Mesenchymal stem cell (in vitro differentiated cells and primary cell): ENCODE measurements at regions not wholly inside any gene's neighbourhood (a gene's known extent, or its start where the extent isn't known, plus 50 kb on each side); places are given as distances from the start of the nearest gene placed in this dataset.

ENCODE experiments used
- DNase-seq: peaks from one replicate; pipeline ENCODE4 v3.0.0-alpha.2; 2013
- H2AFZ ChIP-seq: one replicate; pipeline ENCODE4 v1.6.1; 2013; ENCODE audit warnings: low read depth, mild to moderate bottlenecking, control low read depth, inconsistent platforms, low read length, moderate library complexity
- H2AK5ac ChIP-seq: 2 replicates; pipeline ENCODE4 v1.6.1; 2013; ENCODE audit warnings: low read length, moderate library complexity, mild to moderate bottlenecking, inconsistent platforms; ENCODE audit not compliant: severe bottlenecking
- H2BK120ac ChIP-seq: one replicate; pipeline ENCODE4 v1.6.1; 2013; ENCODE audit warnings: low read depth, mild to moderate bottlenecking, inconsistent platforms, low read length, moderate library complexity
- H2BK12ac ChIP-seq, 2 experiments: one replicate each; pipeline ENCODE4 v1.6.1; 2013; ENCODE audit warnings: inconsistent platforms in 2 of 2, low read length in 2 of 2, mild to moderate bottlenecking in 2 of 2, moderate library complexity in 2 of 2, control low read depth in 1 of 2
- H2BK15ac ChIP-seq: one replicate; pipeline ENCODE4 v1.6.1; 2013; ENCODE audit warnings: mild to moderate bottlenecking, low read depth, inconsistent platforms; ENCODE audit not compliant: poor library complexity, severe bottlenecking
- H2BK5ac ChIP-seq: 2 replicates; pipeline ENCODE4 v1.6.1; 2013; ENCODE audit warnings: low read depth, mild to moderate bottlenecking, low read length, control low read depth, inconsistent platforms; ENCODE audit not compliant: poor library complexity, severe bottlenecking
- H3K14ac ChIP-seq, 2 experiments: one replicate each; pipeline ENCODE4 v1.6.1; 2013; ENCODE audit warnings: inconsistent platforms in 2 of 2, low read length in 2 of 2, control low read depth in 1 of 2, mild to moderate bottlenecking in 1 of 2, moderate library complexity in 1 of 2
- H3K18ac ChIP-seq, 2 experiments: one replicate each; pipeline ENCODE4 v1.6.1; 2013; ENCODE audit warnings: inconsistent platforms in 2 of 2, low read length in 2 of 2, control low read depth in 1 of 2, low read depth in 1 of 2, mild to moderate bottlenecking in 1 of 2
- H3K23ac ChIP-seq, 2 experiments: one replicate each; pipeline ENCODE4 v1.6.1; 2013; ENCODE audit warnings: inconsistent platforms in 2 of 2, low read length in 2 of 2, mild to moderate bottlenecking in 2 of 2, moderate library complexity in 2 of 2, control low read depth in 1 of 2
- H3K27ac ChIP-seq: 2 replicates; pipeline ENCODE4 v1.5.1; 2013; ENCODE audit warnings: mild to moderate bottlenecking, moderate library complexity, low read length, control low read depth, inconsistent platforms; ENCODE audit not compliant: poor library complexity, severe bottlenecking
- H3K27me3 ChIP-seq, 2 experiments: 2 replicates each; pipeline versions ENCODE4 v1.6.1 to v1.7.0; 2013; ENCODE audit warnings: low read length in 2 of 2, mild to moderate bottlenecking in 2 of 2, moderate library complexity in 2 of 2, control low read depth in 1 of 2, inconsistent platforms in 1 of 2; ENCODE audit not compliant: control insufficient read depth in 1 of 2, insufficient read depth in 1 of 2
- H3K36me3 ChIP-seq, 2 experiments: 2 replicates each; pipeline versions ENCODE4 v1.6.1 to v1.7.0; 2013; ENCODE audit warnings: low read length in 2 of 2, control low read depth in 1 of 2, inconsistent platforms in 1 of 2, low read depth in 1 of 2, mild to moderate bottlenecking in 1 of 2; ENCODE audit not compliant: insufficient read depth in 2 of 2, control insufficient read depth in 1 of 2
- H3K4ac ChIP-seq, 2 experiments: one replicate each; pipeline ENCODE4 v1.6.1; 2013; ENCODE audit warnings: inconsistent platforms in 2 of 2, low read length in 2 of 2, mild to moderate bottlenecking in 2 of 2, moderate library complexity in 2 of 2, control low read depth in 1 of 2, low read depth in 1 of 2
- H3K4me1 ChIP-seq: 2 replicates; pipeline ENCODE4 v1.6.1; 2013; ENCODE audit warnings: low read depth, low read length, control low read depth; ENCODE audit not compliant: control insufficient read depth, insufficient read depth
- H3K4me2 ChIP-seq: 2 replicates; pipeline ENCODE4 v1.6.1; 2013; ENCODE audit warnings: low read length, mild to moderate bottlenecking, inconsistent platforms; ENCODE audit not compliant: poor library complexity, severe bottlenecking
- H3K4me3 ChIP-seq, 2 experiments: 2 replicates each; pipeline versions ENCODE4 v1.5.1 to v1.7.0; 2013; ENCODE audit warnings: low read length in 2 of 2, mild to moderate bottlenecking in 2 of 2, control low read depth in 1 of 2, low read depth in 1 of 2; ENCODE audit not compliant: insufficient read depth in 1 of 2
- H3K79me1 ChIP-seq: replicated peaks from 2 replicates; pipeline ENCODE4 v1.6.1; 2013; ENCODE audit warnings: mild to moderate bottlenecking, control low read depth, low read length, inconsistent platforms; ENCODE audit not compliant: poor library complexity, severe bottlenecking
- H3K9ac ChIP-seq: 2 replicates; pipeline ENCODE4 v1.7.0; 2013; ENCODE audit warnings: mild to moderate bottlenecking, low read length, moderate library complexity
- H3K9me3 ChIP-seq: 2 replicates; pipeline ENCODE4 v1.7.0; 2013; ENCODE audit warnings: mild to moderate bottlenecking, low read length; ENCODE audit not compliant: control insufficient read depth
- H4K8ac ChIP-seq: one replicate; pipeline ENCODE4 v1.6.1; 2013; ENCODE audit warnings: inconsistent platforms, mild to moderate bottlenecking, low read length, moderate library complexity
- H4K91ac ChIP-seq: one replicate; pipeline ENCODE4 v1.6.1; 2013; ENCODE audit warnings: mild to moderate bottlenecking, low read length, inconsistent platforms
- WGBS: methylation state at CpG from one replicate; pipeline ENCODE4 v1.1.7; 2013; ENCODE audit warnings: mixed read lengths; 5-methylcytosine and 5-hydroxymethylcytosine counted together

GRCh38 chr7:10211861-10212260, 761.8 kb upstream of the PHF14 start:
- DNase-seq: no peak

GRCh38 chr7:10212649-10213048, 761.0 kb upstream of the PHF14 start:
- H2BK120ac ChIP-seq: no peak overlapping the region
- no peak overlapping the region for H3K4me2 ChIP-seq
- no peak overlapping the region for H2BK15ac ChIP-seq
- no peaks in the 10 kb centered on the region for H3K79me1 ChIP-seq
- no peak overlapping the region for H3K4ac ChIP-seq
- no peaks in the 10 kb centered on the region for H3K36me3 ChIP-seq
- no peaks in the 10 kb centered on the region for H3K4me1 ChIP-seq
- no peak overlapping the region for H3K27ac ChIP-seq
- no peak overlapping the region for H2BK12ac ChIP-seq
- no peak overlapping the region for H2BK5ac ChIP-seq
- H3K18ac ChIP-seq: no peak overlapping the region
- no peak overlapping the region for H4K91ac ChIP-seq
- no peak overlapping the region for H3K9ac ChIP-seq
- H2AK5ac ChIP-seq: no peak overlapping the region
- H3K14ac ChIP-seq: no peak overlapping the region
- no peak overlapping the region for H3K23ac ChIP-seq
- peak; percentile 10 for DNase-seq
- H4K8ac ChIP-seq: no peak overlapping the region
- H3K9me3 ChIP-seq: peaks cover 16% of the 10 kb centered on the region
- no peak overlapping the region for H2AFZ ChIP-seq
- H3K4me3 ChIP-seq: no peak overlapping the region
- no peaks in the 10 kb centered on the region for H3K27me3 ChIP-seq
- WGBS: 60% methylated on average over 3 of the region's 3 CpGs

More at GRCh38 chr7:10211861-10212260, 761.8 kb upstream of the PHF14 start:
- H3K4me3 ChIP-seq: no peak overlapping the region
- no peak overlapping the region for H2BK5ac ChIP-seq
- H3K4me2 ChIP-seq: no peak overlapping the region
- no peaks in the 10 kb centered on the region for H3K4me1 ChIP-seq
- no peaks in the 10 kb centered on the region for H3K79me1 ChIP-seq
- no peak overlapping the region for H2BK12ac ChIP-seq
- no peaks in the 10 kb centered on the region for H3K36me3 ChIP-seq
- H3K9me3 ChIP-seq: peaks cover 12% of the 10 kb centered on the region
- no peak overlapping the region for H2AFZ ChIP-seq
- no peaks in the 10 kb centered on the region for H3K27me3 ChIP-seq
- no peak overlapping the region for H2AK5ac ChIP-seq
- H4K91ac ChIP-seq: no peak overlapping the region
- WGBS: 69% methylated on average over 3 of the region's 4 CpGs
- no peak overlapping the region for H3K23ac ChIP-seq
- no peak overlapping the region for H2BK15ac ChIP-seq
- H3K9ac ChIP-seq: no peak overlapping the region
- H3K14ac ChIP-seq: no peak overlapping the region
- no peak overlapping the region for H3K4ac ChIP-seq
- no peak overlapping the region for H2BK120ac ChIP-seq
- H3K27ac ChIP-seq: no peak overlapping the region
- H4K8ac ChIP-seq: no peak overlapping the region
- H3K18ac ChIP-seq: no peak overlapping the region

- H2AK5ac ChIP-seq: no peak overlapping the region
- H3K4me3 ChIP-seq: no peak overlapping the region
- H3K4me2 ChIP-seq: no peak overlapping the region
- no peak overlapping the region for H4K91ac ChIP-seq
- H2BK15ac ChIP-seq: no peak overlapping the region
- H3K27me3 ChIP-seq: no peaks in the 10 kb centered on the region
- no peak overlapping the region for H2BK12ac ChIP-seq
- peaks cover 16% of the 10 kb centered on the region for H3K9me3 ChIP-seq
- no peak overlapping the region for H2AFZ ChIP-seq
- H3K79me1 ChIP-seq: no peaks in the 10 kb centered on the region
- DNase-seq: no peak
- no peak overlapping the region for H3K18ac ChIP-seq
- no peak overlapping the region for H2BK5ac ChIP-seq
- H3K14ac ChIP-seq: no peak overlapping the region
- no peak overlapping the region for H3K27ac ChIP-seq
- no peak overlapping the region for H2BK120ac ChIP-seq
- H3K9ac ChIP-seq: no peak overlapping the region
- no peak overlapping the region for H4K8ac ChIP-seq
- no peak overlapping the region for H3K4ac ChIP-seq
- no peaks in the 10 kb centered on the region for H3K36me3 ChIP-seq
- no peak overlapping the region for H3K23ac ChIP-seq
- no CpG with 5 or more reads among the region's 2 CpGs for WGBS
- H3K4me1 ChIP-seq: no peaks in the 10 kb centered on the region
Measured at GRCh38 chr7:10216462-10216861, 757.2 kb upstream of the PHF14 start.

GRCh38 chr7:10221084-10221483, 752.6 kb upstream of the PHF14 start:
- Histone ChIP-seq H3K9ac (no peak overlapping the region), H3K4ac (no peak overlapping the region), H3K4me2 (no peak overlapping the region), H3K27me3 (no peaks in the 10 kb centered on the region), H3K23ac (no peak overlapping the region), H3K36me3 (no peaks in the 10 kb centered on the region), H3K4me1 (no peaks in the 10 kb centered on the region), H3K4me3 (no peak overlapping the region), H4K8ac (no peak overlapping the region), H2AFZ (no peak overlapping the region), H3K27ac (no peak overlapping the region), H2BK12ac (no peak overlapping the region), H3K79me1 (no peaks in the 10 kb centered on the region), H2BK5ac (no peak overlapping the region), H2BK15ac (no peak overlapping the region), H2AK5ac (no peak overlapping the region), H4K91ac (no peak overlapping the region), H3K9me3 (peaks cover 6% of the 10 kb centered on the region), H2BK120ac (no peak overlapping the region), H3K18ac (no peak overlapping the region), H3K14ac (no peak overlapping the region)
- no peak for DNase-seq
